ENCODE measurements at regions not wholly inside any gene's neighbourhood (a gene's known extent, or its start where the extent isn't known, plus 50 kb on each side); places are given as distances from the start of the nearest gene placed in this dataset.

- 39% methylated on average over 17 of the region's 20 CpGs for WGBS (ENCODE audit: missing lambda C conversion rate)
- Histone ChIP-seq H3K27ac (no peak overlapping the region), H3K4me1 (no peaks in the 10 kb centered on the region), H3K9me3 (no peaks in the 10 kb centered on the region), H3K4me2 (no peak overlapping the region), H3K4me3 (no peak overlapping the region)
- TF ChIP-seq MAFK (IDR thresholded peaks at IDR 0.05; ENCODE audit: partially characterized antibody) (no peak), POLR2AphosphoS2 (conservative IDR thresholded peaks at IDR 0.05; ENCODE audit: low read length) (no peak), CEBPB (IDR thresholded peaks at IDR 0.05) (no peak), ATOH8 (CRISPR knock-in tag; IDR thresholded peaks at IDR 0.05; ENCODE audit: low read depth) (no peak)
- DNase-seq (ENCODE audit: low read depth in 1 of 2, low spot score in 1 of 2), result no peak
- CTCF ChIA-PET, result no interaction called here
- POLR2A ChIA-PET, result no interaction called here
- FAIRE-seq, result no peak
- peak in 1 of 2 experiments; percentile 25; a peak in 1 of 6 replicates for ATAC-seq
Observed at GRCh38 chr14:95597784-95598211, 62.9 kb downstream of the GLRX5 start.

- no peak for FAIRE-seq
- H3K4me1 ChIP-seq, result no peaks in the 10 kb centered on the region
- TF ChIP-seq RCOR1 (IDR thresholded peaks at IDR 0.05; ENCODE audit: low read depth, low read length) (no peak), ESRRA (IDR thresholded peaks at IDR 0.05; ENCODE audit: borderline replicate concordance, low read length) (no peak), FOSB (CRISPR knock-in tag; IDR thresholded peaks at IDR 0.05) (no peak), REST (IDR thresholded peaks at IDR 0.05) (no peak)
- WGBS (ENCODE audit: missing lambda C conversion rate), result 0% methylated on average over 3 of the region's 3 CpGs
- no peak overlapping the region for H3K27ac ChIP-seq
- no peak for DNase-seq (ENCODE audit: low read depth in 1 of 2, low spot score in 1 of 2)
- ChIA-PET CTCF (no interaction called here), POLR2A (no interaction called here)
- no peaks in the 10 kb centered on the region for H3K9me3 ChIP-seq
- no peak overlapping the region for H3K4me3 ChIP-seq
- ATAC-seq, result no peak
- no peak overlapping the region for H3K4me2 ChIP-seq
Observed at GRCh38 chr14:95601650-95602049, 66.8 kb downstream of the GLRX5 start.

- no peak for ATAC-seq
- FAIRE-seq, result no peak
- no peak overlapping the region for H3K4me2 ChIP-seq
- CTCF ChIA-PET, result interaction anchor here (0.6 kb wide), 1 partner anchor 777 kb away, joined by 4 read pairs; no protein-coding TSS in a partner anchor
- H3K4me3 ChIP-seq, result no peak overlapping the region
- no peak overlapping the region for H3K27ac ChIP-seq
- TF ChIP-seq HMGXB4 (CRISPR knock-in tag; IDR thresholded peaks at IDR 0.05; ENCODE audit: borderline replicate concordance) (no peak), ESRRA (IDR thresholded peaks at IDR 0.05; ENCODE audit: borderline replicate concordance, low read length) (no peak), MAFK (IDR thresholded peaks at IDR 0.05; ENCODE audit: partially characterized antibody) (no peak), ZNF302 (CRISPR knock-in tag; IDR thresholded peaks at IDR 0.05) (no peak), SMC3 (IDR thresholded peaks at IDR 0.05) (no peak), JUNB (IDR thresholded peaks at IDR 0.05) (no peak)
- H3K4me1 ChIP-seq, result no peaks in the 10 kb centered on the region
- DNase-seq (ENCODE audit: low read depth in 1 of 2, low spot score in 1 of 2), result no peak
- POLR2A ChIA-PET, result no interaction called here
- no peaks in the 10 kb centered on the region for H3K9me3 ChIP-seq
- WGBS (ENCODE audit: missing lambda C conversion rate), result 4% methylated on average over 2 of the region's 2 CpGs
Observed at GRCh38 chr14:95603415-95603814, 68.6 kb downstream of the GLRX5 start.

GRCh38 chr14:95606266-95606665 is 71.4 kb downstream of the GLRX5 start:
- Histone ChIP-seq H3K4me1 (no peaks in the 10 kb centered on the region), H3K27ac (no peak overlapping the region), H3K9me3 (no peaks in the 10 kb centered on the region), H3K4me3 (no peak overlapping the region), H3K4me2 (no peak overlapping the region)
- WGBS (ENCODE audit: missing lambda C conversion rate), result 47% methylated on average over 2 of the region's 2 CpGs
- ATAC-seq (no peak), DNase-seq (ENCODE audit: low read depth in 1 of 2, low spot score in 1 of 2) (no peak), FAIRE-seq (no peak)
- ChIA-PET POLR2A (no interaction called here), CTCF (interaction anchor here (0.6 to 1.7 kb wide), 5 partner anchors 9 to 850 kb away, joined by 3 to 6 read pairs (median 3); no protein-coding TSS in a partner anchor)
- TF ChIP-seq BHLHE40 (IDR thresholded peaks at IDR 0.05; ENCODE audit: low read depth, low read length) (no peak), HEYL (CRISPR knock-in tag; IDR thresholded peaks at IDR 0.05) (no peak)

All from A549 (cell line).